Thyroid gland (tissue), 4 donors: ENCODE measurements at regions not wholly inside any gene's neighbourhood (a gene's known extent, or its start where the extent isn't known, plus 50 kb on each side); places are given as distances from the start of the nearest gene placed in this dataset.
"Not testable (repeated sequence)": the region's sequence is repeated elsewhere in the genome, so short reads cannot be mapped to it uniquely, and the experiment has no call there.

Experiments
- DNase-seq, 2 donors: peaks; one replicate each; pipeline ENCODE4 v3.0.0-alpha.2; 2019
- H3K27ac ChIP-seq, 3 donors: fragments of 200-600 bp; sonication (generic); 1 replicate in 2 of 3; 2 replicates in 1 of 3; pipeline ENCODE4 v1.5.1; 2016 to 2019; ENCODE audit warnings: mild to moderate bottlenecking in 1 of 3, moderate library complexity in 1 of 3
- H3K27me3 ChIP-seq: fragments of 200-600 bp; sonication (generic); one replicate; pipeline ENCODE4 v1.5.1; 2019
- H3K36me3 ChIP-seq, 2 donors: fragments of 200-600 bp; sonication (generic); one replicate each; pipeline ENCODE4 v1.5.1; 2016 to 2019
- H3K4me1 ChIP-seq, 2 donors: fragments of 200-600 bp; sonication (generic); one replicate each; pipeline ENCODE4 v1.5.1; 2017 to 2019
- H3K4me3 ChIP-seq, 3 donors: fragments of 200-600 bp; sonication (generic); replicated peaks in 1 of 3; 1 replicate in 2 of 3; 2 replicates in 1 of 3; pipeline ENCODE4 v1.5.1; 2016; ENCODE audit warnings: mild to moderate bottlenecking in 1 of 3
- H3K9me3 ChIP-seq: fragments of 200-600 bp; sonication (generic); one replicate; pipeline ENCODE4 v1.5.1; 2017
- POLR2A ChIP-seq, 2 donors: fragments of 450-650 bp; IDR thresholded peaks; one replicate each; pipeline ENCODE4 v1.6.1; 2017; ENCODE audit warnings: antibody characterized with exemption in 2 of 2, mild to moderate bottlenecking in 2 of 2, moderate library complexity in 1 of 2
- WGBS, 2 donors: methylation state at CpG; one replicate each; pipeline ENCODE4 v1.1.5; 2017; 5-methylcytosine and 5-hydroxymethylcytosine counted together
- intact Hi-C: fragments of 100-400 bp; cut with DNase I; formaldehyde crosslinking; loops from one replicate; pipeline ENCODE4 v1.15.1; 2023
- TF ChIP-seq, protein P1 (sequence below), 6 experiments: fragments of 200-600 bp in 3 of 6; fragments of 450-650 bp in 3 of 6; sonication (generic) in 3 of 6; IDR thresholded peaks; one replicate each; pipeline ENCODE4 v1.5.1; 2016 to 2019; ENCODE audit warnings: antibody characterized with exemption in 6 of 6, mild to moderate bottlenecking in 2 of 6, inconsistent platforms in 1 of 6, moderate library complexity in 1 of 6

DNA sequence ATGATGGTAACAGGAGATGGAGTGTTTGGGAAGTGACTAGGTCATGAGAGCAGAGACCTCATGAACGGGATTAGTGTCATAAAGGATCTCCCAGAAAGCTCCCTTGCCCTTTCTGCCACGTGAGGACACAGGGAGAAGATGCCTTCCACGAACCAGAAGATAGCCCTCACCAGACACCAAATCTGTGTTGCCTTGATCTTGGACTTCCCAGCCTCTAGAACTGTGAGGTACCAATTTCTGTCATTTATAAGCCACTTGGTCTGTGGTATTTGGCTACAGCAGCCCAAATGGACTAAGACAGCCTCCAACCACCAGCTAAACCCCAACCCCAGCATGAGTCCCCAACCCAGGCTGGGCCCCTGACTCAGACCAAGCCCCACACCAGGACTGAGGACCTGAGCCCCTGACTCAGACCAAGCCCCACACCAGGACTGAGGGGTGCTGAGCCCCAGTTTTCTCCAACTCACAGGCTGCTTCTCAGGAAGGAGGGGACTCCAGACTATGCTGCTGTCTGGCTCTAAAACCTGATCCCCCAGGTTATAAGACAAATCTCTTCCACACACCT lies 54.1 kb downstream of the PTPRS start:
- Histone ChIP-seq H3K9me3 (no peaks in the 10 kb centered on the region), H3K27ac (no peak overlapping the region), H3K36me3 (peaks cover 0 to 11% of the 10 kb centered on the region in 2 donors), H3K4me3 (no peak overlapping the region), H3K27me3 (no peaks in the 10 kb centered on the region), H3K4me1 (peaks cover 6 to 22% of the 10 kb centered on the region in 2 donors)
- 90 to 91% methylated on average over 3 of the region's 3 CpGs for WGBS, 2 donors
- intact Hi-C loops, result no loop called here
- TF ChIP-seq, protein P1, sequence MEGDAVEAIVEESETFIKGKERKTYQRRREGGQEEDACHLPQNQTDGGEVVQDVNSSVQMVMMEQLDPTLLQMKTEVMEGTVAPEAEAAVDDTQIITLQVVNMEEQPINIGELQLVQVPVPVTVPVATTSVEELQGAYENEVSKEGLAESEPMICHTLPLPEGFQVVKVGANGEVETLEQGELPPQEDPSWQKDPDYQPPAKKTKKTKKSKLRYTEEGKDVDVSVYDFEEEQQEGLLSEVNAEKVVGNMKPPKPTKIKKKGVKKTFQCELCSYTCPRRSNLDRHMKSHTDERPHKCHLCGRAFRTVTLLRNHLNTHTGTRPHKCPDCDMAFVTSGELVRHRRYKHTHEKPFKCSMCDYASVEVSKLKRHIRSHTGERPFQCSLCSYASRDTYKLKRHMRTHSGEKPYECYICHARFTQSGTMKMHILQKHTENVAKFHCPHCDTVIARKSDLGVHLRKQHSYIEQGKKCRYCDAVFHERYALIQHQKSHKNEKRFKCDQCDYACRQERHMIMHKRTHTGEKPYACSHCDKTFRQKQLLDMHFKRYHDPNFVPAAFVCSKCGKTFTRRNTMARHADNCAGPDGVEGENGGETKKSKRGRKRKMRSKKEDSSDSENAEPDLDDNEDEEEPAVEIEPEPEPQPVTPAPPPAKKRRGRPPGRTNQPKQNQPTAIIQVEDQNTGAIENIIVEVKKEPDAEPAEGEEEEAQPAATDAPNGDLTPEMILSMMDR (IDR thresholded peaks at IDR 0.05), result no peak
- TF ChIP-seq POLR2A (IDR thresholded peaks at IDR 0.05), result no peak
- no peak for DNase-seq

DNA sequence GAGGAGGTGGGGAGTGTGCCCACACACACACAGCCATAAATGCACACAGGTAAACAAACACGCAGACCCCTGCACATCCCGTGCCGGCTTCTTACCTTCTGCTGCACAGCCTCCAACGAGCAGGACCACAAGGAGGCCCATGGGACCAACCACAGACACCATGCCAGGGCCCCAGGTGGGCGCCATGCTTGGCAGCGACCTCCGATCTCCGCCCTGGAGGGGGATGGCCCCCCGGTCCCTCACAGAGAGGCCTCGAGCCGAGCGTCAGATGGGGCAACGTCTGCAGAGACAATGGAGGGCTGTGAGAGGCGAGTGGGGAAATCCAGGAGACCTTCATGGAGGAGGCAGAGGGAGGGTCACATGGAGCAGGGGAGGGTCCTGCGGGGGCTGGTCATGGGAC lies 54.7 kb downstream of the PTPRS start:
- no peak overlapping the region for H3K27ac ChIP-seq
- H3K36me3 ChIP-seq, result peaks cover 0 to 11% of the 10 kb centered on the region in 2 donors
- no peaks in the 10 kb centered on the region for H3K9me3 ChIP-seq
- TF ChIP-seq POLR2A (IDR thresholded peaks at IDR 0.05), result no peak
- TF ChIP-seq, protein P1 (IDR thresholded peaks at IDR 0.05), result no peak
- H3K4me3 ChIP-seq, result no peak overlapping the region
- intact Hi-C loops, result no loop called here
- peaks cover 5 to 27% of the 10 kb centered on the region in 2 donors for H3K4me1 ChIP-seq
- WGBS, 2 donors, result 85 to 90% methylated on average over 7 to 13 of the region's 15 CpGs
- no peak for DNase-seq
- H3K27me3 ChIP-seq, result no peaks in the 10 kb centered on the region

DNA sequence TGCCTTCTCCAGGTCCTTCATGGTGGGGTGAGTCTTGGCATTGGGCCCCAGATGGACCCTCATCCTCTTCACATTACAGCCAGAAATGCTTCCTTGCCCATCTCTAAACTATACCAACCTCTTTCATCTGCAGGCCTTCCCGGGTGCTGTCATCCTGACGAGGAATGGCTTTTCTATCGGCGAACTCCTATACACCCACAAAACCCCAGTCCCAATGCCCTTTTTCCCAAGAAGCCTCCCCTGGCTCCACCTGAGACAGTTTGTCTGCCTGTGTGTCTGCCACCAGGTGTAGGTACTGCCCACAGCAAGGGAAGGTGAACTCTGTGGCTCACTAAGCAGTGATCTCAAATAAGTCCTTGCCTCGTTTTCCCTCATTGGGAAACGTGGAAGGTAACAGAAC lies 55.3 kb downstream of the PTPRS start:
- intact Hi-C loops, result no loop called here
- WGBS, 2 donors, result 94 to 96% methylated on average over 6 of the region's 6 CpGs
- Histone ChIP-seq H3K4me1 (peaks cover 5 to 28% of the 10 kb centered on the region in 2 donors), H3K9me3 (no peaks in the 10 kb centered on the region), H3K36me3 (peaks cover 0 to 11% of the 10 kb centered on the region in 2 donors), H3K27ac (no peak overlapping the region), H3K4me3 (no peak overlapping the region), H3K27me3 (no peaks in the 10 kb centered on the region)
- DNase-seq, result no peak
- no peak for TF ChIP-seq POLR2A (IDR thresholded peaks at IDR 0.05)
- TF ChIP-seq, protein P1 (IDR thresholded peaks at IDR 0.05), result no peak

DNA sequence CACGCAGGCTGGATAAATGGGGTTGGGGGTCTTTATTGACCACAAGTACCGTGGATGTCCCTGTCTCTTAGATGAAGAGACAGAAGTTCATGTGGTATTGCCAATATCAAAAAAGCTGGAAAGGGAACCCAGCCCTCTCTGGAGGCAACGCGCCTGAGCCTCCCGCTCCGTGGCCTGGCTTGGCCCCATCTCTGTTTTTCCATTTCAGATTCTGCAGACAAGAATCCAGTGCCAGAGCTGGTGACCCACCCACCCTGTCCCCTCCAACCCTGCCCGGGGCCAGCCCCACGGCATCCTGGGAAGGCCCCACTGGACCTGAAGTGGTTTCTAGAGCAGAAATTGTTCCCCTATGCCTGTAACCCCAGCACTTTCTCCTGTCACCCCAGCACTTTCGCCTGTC lies 57.7 kb downstream of the PTPRS start:
- intact Hi-C loops, result no loop called here
- H3K4me1 ChIP-seq, result peaks cover 0 to 22% of the 10 kb centered on the region in 2 donors
- WGBS, 2 donors, result 79 to 84% methylated on average over 8 to 9 of the region's 9 CpGs
- no peaks in the 10 kb centered on the region for H3K9me3 ChIP-seq
- H3K27me3 ChIP-seq, result no peaks in the 10 kb centered on the region
- H3K27ac ChIP-seq, result peak overlapping the region; percentile 7 to 63 (median 49)
- TF ChIP-seq, protein P1 (IDR thresholded peaks at IDR 0.05), result no peak
- no peak for TF ChIP-seq POLR2A (IDR thresholded peaks at IDR 0.05)
- peak in 1 of 2 donors; percentile 17 for DNase-seq
- H3K36me3 ChIP-seq, result peaks cover 0 to 11% of the 10 kb centered on the region in 2 donors
- H3K4me3 ChIP-seq, result no peak overlapping the region

DNA sequence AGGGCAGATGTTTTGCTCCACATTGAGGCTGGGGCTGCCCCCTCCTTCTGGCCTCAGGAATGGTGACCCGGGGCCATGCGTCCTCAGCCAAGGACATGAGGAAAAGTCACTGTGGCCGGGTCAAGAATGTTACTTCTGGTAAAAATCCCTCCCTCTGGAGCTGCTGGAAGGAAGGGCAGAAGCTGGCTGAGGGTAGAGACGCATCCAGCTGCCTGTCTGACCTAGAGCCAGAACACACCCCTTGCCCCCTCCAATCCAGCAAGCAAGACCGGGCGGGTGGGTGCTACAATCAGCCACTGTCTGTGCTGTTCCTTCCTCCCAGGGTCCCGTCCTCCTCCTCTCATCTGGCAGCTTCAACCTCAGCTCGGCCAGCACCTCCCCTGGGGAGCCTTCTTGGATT lies 59.0 kb downstream of the PTPRS start:
- no peaks in the 10 kb centered on the region for H3K27me3 ChIP-seq
- DNase-seq, result peak; percentile 28 to 30
- peaks cover 0 to 22% of the 10 kb centered on the region in 2 donors for H3K4me1 ChIP-seq
- WGBS, 2 donors, result 74 to 78% methylated on average over 4 to 8 of the region's 8 CpGs
- H3K4me3 ChIP-seq, result no peak overlapping the region
- H3K36me3 ChIP-seq, result peaks cover 0 to 11% of the 10 kb centered on the region in 2 donors
- intact Hi-C loops, result no loop called here
- TF ChIP-seq, protein P1 (IDR thresholded peaks at IDR 0.05), result no peak
- TF ChIP-seq POLR2A (IDR thresholded peaks at IDR 0.05), result no peak
- peak overlapping the region in 2 of 3 donors; percentile 49 to 63 for H3K27ac ChIP-seq
- no peaks in the 10 kb centered on the region for H3K9me3 ChIP-seq

DNA sequence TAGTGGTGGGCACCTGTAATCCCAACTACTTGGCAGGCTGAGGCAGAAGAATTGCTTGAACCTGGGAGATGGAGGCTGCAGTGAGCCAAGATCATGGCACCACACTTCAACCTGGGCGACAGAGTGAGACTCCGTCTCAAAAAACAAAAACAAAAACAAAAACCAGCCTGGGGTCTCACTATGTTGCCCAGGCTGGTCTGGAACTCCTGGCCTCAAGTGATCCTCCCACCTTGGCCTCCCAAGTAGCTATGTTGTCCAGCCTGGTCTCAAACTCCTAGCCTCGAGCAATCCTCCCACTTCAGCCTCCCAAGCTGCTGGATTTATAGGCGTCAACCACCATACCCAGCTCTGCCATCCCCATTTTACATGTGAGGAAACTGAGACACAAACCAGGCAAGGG lies 64.9 kb downstream of the PTPRS start:
- intact Hi-C loops, H3K9me3 ChIP-seq, H3K27me3 ChIP-seq, H3K4me1 ChIP-seq, H3K4me3 ChIP-seq, DNase-seq, H3K27ac ChIP-seq: not testable (repeated sequence)
- 90 to 93% methylated on average over 4 of the region's 4 CpGs for WGBS, 2 donors
- peaks cover 16 to 20% of the 10 kb centered on the region in 2 donors for H3K36me3 ChIP-seq
